ENCODE measurements at regions not wholly inside any gene's neighbourhood (a gene's known extent, or its start where the extent isn't known, plus 50 kb on each side); places are given as distances from the start of the nearest gene placed in this dataset.

DNA sequence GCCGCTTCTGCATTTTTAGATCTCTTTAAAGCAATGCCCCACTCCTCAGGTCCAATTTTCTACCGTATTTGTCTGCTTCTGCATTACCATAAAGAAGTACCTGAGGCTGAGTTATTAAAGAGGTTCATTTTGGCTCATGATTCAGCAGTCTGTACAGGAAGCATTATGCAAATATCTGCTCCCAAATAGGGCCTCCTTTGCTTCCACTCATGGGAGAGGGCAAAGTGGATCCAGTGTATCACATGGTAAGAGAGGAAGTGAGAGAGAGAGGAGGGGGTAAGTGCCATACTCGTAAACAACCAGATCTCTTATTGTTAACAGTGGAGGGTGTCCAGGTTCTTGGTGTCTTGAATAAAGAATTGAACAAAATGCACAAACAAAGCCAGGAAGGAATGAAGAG, 316.1 kb upstream of the SEL1L start:
- DNase-seq: no peak

DNA sequence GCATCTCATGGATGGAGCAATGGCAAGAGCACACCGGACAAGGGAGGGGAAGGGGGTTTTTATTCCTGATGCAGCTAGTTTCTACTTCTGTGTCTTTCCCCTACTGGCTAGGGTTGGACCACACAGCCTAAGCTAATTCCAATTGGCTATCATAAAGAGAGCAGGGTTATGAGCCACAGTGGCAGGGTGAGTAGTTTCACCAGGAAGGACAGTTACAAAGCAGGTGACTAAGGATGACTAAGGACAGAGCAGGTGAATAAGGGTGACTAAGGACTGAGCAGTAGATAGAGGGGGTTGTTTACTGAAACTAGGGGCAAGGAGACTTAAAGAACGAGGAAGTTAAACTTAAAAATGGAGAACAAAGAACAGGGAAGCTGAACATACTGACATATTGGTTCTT, 321.4 kb upstream of the SEL1L start:
- DNase-seq: no peak

DNA sequence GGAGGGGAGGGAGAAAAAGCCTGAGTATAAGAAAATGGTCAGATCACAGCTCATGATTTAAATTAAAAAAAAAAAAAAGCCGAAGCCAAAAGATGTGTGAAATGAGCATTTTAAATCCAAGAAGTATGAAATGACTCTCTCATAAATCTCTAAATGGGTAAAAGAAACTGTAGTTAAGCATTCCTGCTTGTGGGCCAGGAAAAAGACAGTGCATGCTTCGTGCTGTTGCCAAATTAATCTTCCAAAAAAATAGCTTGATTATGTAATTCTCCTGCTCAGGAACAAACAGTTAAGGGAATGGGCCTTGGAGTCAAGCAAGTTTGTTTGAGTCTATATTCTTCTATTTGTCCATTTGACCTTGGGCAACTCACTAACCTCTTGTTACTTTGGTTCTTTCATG, 325.4 kb upstream of the SEL1L start:
- no peak for DNase-seq

DNA sequence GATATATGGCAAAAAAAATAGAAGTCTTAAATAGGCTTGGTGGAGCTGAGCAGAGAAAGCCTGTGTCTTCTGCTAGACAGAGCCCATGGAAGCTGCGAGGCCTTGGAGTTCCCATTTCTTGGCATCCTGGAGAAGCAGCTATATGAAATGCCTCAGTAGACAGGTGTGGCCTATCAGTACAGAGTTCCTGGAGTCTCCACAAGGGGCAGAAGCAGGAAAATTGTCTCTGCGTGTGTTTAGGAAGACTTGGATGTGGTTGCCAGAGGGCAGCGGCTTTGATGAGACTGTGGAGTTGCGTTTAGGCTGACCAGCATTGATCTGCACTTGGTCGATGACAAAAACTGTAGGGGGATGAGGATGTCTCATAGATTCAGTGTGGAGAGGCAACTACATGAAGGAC, 334.5 kb upstream of the SEL1L start:
- DNase-seq: no peak

DNA sequence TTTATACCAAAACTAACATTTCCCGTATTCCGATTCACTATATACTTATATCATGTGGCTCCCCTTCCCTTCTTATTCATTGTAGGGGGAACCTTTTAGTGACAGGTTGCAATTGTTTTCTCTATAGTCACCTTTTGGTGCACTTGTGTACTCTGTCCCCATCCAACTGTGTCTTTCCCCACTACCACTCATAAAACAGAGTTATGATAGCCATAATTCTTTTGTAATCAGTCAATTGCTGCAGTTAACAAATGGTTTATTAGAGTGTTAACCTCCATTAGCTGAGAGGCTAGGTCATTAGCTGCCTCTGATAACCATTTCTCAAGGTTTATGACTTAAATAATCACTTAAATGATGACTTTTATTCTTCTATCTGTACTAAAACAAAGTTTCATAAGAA, 338.1 kb upstream of the SEL1L start:
- no peak for DNase-seq

DNA sequence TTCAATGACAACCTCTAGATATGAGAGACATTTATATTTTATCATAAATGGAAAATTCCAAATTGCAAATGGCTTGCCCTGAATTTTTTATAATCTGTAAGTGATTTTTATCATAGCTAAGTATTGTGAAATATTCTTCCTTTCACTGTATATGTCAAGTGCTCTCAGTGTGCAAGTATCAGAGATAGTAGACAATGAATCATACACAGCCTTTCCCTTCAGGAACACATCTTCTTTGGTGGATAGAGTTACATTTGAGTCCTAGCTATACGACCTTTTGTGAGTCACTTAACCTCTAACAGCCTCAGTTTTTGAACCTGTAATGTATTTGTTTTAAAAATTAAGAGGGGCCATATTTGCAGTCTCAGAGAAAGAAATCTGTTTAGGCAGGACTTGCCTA, 350.7 kb upstream of the SEL1L start:
- DNase-seq: no peak

DNA sequence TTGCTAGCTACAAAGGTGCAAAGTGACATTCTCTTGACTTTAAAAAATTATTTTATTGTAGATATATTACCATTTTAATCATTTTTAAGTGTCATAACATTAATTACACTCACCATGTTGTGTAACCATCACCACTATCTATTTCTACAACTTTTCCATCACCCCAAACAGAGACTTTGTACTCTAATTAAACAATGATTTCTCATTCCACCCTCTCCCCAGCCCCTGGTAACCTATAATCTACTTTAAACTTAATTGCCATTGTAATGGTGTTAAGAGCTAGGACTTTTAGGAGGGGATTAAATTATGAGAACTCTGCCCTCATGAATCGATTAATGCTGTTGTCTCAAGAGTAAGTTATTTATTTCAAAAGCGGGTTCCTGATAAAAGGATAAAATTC, 352.9 kb upstream of the SEL1L start:
- no peak for DNase-seq

DNA sequence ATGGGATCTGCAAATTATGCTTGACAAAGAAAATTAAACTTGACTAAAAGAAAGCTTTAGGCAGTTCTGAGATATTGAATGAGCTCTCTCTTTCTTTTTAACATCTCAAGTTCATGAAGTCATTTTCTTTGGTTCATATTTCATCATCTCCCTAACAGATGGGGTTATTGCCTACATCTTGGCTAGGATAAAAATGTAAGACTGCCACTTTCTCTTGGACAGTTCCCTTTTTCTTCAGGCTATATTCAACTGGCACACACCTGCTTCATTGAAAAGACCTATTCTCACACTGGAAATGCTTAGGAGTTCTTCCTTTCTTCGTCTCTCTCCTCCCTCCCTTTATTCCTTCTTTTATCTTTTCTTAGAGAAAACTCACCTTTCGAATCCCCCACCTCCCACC, 355.9 kb upstream of the SEL1L start:
- DNase-seq: no peak

DNA sequence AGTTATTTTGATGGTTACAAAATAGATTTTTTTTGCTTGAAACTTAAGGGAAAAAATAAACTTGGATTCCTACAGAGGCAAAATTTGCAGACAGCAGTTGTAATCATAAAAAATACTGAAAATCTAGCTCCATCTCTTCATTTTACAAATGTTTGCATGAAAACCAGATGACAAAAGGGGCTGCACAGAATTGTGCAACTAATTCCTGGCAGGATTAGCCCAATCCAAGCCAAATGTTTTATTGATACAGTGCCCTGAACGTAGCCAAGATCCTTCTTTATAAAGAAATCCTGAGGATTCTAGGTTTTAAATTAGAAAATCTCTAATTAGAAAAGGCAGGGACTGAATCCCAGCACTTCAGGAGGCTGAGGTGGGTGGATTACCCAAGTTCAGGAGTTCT, 356.4 kb upstream of the SEL1L start:
- DNase-seq: no peak

DNA sequence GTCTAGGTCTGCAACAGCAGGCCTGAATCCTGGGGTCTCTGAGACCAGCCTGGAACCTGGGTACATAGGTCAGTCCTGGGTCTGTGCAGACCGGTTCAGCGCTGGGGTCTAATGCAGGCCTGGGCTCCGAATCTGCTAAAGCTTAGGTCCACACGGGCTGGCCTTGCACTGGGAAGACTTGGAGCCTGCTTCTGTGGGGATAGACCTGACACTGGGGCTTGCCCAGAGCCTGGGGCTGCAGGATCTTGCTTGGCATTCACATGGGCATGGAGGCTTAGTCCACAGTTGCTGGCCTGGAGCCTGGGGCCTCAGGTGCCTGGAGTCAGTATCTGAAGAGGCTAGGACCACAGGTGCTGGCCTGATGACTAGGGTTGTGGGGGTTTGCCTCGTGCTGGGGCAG, 369.8 kb upstream of the SEL1L start:
- DNase-seq: no peak

DNA sequence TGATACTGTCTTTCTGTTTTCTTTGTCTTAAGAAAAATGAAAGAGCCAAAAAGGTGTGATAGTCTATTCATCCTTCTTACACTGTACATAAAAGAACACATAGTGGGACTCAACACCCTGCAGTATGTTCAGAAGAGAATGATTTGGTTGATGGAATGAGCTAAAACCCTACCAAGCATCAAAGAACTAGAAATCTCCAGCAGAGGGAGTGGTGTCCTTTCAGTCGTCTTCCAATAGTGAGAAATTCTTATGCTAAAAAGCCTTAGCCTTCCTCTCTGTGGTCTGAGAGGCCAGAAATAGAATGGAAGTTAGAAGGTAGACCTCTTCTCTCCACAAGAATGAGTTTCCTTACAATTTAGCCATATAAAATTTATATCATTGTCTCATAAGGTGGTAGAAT, 393.4 kb upstream of the SEL1L start:
- no peak for DNase-seq

DNA sequence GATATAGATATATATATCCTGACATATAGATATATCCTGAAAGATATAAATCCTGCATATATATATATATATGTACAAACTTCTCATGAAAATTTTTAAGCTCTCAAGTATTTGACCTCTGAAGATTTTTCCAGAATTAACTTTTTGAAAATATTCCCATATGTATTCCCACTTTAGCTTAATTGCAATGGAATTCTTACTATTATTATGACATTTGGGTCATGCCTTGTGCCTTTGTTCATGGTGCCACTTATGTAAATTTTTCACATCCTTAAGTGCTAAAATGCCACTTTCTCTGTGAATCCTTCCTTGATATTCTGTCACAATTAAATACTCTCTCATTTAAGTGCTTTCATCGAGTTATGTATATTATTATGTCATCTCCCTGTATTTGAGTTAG, 398.2 kb upstream of the SEL1L start:
- DNase-seq: no peak

DNA sequence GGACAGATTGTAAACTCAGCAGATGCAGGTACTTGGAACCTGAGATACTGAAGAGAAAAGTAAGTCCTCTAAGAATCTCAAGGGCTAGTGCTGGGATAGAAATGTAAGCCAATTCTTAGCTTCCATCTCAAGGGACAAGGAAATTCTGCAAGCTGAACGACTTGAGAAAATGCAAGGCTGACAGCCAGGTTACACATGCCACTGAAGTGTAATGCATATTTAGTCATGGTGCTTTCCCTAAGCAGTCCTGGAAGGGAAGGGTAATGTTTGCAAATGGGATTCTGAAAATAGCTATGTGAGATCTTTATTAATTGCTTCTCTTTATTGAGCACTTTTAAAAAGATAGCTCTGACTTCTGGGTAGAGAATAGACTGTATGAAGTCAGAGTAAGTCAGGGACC, 402.7 kb upstream of the SEL1L start:
- DNase-seq: no peak

DNA sequence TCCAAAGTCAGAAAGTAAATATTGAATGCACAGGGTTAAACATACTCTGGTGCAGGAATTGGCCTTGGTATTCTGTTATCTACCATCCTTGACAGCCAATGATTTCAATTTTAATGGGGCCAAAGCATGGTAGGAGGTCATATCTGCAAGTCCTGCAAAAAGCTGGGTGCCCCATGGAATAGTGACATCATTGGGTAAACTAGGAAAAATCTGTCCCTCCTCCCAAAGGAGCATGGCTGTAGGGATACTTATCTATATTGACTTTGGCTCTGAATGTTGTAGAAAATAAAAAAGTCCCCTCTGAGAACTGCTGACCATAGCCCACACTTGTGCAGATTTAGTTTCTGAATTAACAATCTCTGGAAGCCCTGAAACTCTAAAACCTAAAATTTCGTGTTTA, 403.2 kb upstream of the SEL1L start:
- no peak for DNase-seq

DNA sequence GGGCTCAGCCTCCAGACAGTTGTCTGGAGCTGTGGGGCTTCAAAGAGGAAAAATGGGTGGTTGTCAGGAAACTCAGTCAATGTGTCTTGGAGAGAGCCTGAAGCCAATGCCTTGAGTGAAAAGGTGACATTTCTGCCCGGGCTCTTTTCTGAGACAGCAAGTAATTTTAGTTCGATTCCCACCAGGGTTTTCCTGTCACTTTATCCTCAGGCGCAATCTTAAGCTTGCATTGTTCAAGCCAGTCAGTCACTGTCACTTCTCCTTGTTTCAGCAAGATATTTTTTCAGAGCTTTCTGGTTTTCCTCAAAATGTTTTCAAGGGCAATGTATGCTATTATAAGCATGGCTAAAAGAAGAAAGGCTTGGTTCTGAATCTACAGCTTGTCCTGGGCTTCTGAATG, 404.7 kb upstream of the SEL1L start:
- DNase-seq: no peak

DNA sequence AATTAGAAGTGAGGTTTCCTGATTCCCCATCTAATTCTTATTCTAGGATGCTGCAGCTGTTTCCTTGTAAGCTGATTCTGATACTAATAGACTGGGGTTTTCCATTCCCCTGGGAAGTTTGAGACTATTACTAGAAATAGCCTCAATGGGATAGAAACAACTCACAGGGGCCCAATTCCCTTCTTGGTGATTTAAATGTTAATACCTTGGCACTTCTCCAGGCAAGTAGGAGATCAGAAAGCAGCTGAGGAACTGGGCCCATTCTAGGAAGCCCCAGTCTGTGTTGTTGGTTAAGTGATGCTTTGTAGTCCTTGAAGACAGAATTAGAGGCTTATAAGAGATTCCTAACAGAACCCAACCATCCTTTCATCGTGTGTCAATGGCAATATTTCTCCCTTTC, 407.0 kb upstream of the SEL1L start:
- no peak for DNase-seq

DNA sequence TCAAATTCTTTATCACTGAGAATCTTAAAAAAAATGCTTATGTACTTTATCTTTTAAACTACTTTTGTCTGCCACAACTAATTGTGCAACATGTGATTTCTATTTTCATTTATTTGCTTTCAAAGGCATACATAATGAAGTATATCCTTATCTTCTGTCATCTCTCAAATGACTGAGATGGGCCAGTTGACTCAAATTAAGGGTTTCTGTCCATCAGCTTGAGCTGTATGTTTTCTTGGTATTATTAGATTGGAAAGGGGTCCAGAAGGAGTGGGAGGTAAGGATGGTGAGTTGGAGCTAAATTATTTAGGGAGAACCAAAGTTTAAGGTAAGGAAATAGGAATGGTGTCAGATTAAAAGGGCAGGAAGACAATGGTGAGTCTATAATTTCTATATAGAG, 408.4 kb upstream of the SEL1L start:
- no peak for DNase-seq

DNA sequence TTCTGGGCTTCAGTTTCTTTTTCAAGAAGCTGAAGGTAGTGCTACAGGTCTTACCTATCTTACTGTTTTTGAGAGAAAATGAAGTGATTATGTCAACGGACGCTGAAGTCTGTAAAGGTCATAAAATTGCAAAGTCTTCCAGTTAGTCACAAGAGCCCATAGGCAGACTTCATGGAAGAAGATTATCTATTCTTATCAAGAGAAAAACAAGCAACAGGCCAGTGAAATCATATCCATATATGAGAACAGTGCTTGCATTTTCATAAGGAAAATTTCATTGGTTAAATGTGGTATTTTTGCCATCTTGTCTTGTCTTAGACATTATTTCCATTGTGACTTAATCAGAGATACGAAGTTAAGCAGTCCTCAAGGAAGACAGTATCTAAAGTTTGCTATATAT, 412.7 kb upstream of the SEL1L start:
- DNase-seq: no peak

DNA sequence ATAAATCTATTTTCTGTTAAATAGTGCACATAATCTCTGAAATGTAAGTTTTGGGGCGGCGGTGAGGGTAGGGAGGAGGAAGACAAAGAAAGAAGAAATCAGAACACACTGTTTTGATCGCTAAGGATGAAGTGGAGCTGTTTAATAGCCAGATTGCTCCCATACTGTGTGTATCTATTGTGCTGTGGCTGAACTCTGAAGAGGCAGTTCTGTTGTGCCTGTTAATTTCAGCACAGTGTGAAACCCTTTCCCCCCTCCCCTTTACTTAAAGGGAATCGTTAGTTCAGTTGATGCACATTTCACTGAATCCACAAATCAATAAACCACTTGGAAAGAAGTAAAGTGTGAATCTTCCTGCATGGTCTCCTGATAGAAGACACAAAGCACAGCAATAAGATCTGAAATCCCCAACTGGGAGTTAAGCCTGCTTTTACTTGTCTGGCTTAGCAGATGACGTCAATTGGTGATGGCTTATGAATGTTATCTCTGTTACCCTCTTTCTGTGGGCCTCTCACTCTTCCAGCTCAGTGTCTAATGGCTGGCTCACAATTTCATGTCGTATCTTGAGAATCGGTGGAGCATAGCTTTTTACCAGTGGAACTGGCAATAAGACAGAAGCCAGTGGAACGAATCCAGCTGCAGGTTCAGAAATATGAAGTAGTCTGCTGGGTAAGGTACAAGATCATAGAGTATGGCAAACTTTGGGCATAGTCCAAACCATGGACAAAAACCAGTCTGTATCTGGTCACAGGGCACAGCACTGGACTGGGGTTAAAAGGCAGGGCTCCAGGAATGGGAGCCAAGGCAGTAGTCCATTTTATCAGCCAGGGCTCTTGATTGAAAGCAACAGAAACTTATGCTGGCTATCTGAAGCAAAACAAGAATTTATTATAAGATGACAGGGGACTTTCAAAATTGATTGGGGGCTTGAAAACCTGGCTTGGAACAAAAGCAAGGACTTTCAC, 413.5 kb upstream of the SEL1L start:
- DNase-seq: no peak

DNA sequence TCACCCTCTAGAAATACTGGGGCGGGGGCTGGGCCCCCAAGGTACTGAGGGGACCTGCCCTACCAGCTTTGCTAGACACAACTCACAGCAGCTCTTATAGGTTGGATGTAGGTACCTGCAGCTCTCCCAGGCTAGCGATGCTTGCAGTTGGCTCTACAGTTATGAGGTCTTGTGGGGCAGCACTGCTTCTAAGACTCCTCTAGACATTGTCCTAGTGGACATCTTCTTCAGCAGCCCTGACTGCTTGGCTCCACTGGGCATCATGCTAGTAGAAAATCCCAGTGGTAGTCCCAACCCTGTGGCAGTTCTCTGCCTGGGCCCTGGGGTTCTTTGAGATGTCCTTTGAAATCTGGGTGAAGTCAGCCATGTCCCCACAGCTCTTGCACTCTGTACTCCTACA, 419.3 kb upstream of the SEL1L start:
- no peak for DNase-seq

DNA sequence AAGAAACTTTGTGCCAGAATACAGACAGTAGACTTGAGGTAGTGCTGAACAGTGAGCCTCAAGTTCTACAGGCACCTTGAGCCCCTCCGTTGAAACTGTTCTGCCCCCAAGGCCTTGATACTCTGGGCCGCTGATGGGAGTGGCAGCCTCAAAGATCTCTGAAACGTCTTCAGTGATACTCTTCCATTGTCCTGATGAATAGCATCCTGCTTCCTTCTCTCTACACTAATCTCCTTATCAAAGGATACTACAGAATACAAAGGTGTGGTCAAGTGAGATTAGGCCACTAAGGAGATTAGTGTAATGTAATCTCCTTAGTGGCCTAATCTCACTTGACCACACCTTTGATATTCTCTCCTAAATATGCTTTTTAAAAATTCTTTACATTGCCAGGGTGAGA, 419.8 kb upstream of the SEL1L start:
- no peak for DNase-seq

DNA sequence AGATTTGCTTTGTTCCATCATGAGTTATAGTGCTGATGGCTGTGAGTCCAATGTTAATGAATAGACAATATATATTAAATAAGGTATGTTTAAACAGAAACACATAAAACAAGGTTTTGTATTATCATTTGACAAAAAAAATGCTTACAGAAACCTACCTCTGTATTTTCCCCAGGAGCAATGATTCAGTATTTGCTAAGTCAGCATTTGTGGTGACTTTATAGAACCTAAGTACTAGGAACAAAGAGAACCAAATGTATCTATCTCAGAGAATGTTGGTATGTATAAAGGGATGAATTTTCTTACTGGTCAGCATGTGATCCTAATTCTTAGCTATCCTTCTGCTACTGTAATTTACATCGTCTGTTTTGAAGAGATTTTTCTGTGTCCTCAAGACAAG, 421.5 kb upstream of the SEL1L start:
- no peak for DNase-seq

DNA sequence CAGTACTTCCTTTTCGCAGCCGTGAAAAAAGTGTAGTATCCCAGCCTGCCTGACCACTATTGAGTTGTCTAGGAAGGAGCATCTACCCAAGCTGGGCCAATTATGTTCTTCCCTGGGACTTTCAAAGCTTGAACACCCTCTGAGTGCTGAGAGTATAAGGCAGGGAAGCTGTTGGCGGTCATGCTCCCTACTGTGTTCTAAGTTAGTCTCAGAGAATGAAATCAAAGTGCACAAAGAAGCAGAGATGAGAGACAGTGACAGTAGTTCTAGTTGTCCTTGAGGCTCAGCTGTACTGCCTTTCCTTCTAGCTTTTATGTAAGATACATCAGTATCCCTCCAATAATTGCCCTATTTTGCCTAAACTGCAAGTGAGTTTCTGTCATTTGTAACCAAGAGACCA, 427.1 kb upstream of the SEL1L start:
- no peak for DNase-seq

DNA sequence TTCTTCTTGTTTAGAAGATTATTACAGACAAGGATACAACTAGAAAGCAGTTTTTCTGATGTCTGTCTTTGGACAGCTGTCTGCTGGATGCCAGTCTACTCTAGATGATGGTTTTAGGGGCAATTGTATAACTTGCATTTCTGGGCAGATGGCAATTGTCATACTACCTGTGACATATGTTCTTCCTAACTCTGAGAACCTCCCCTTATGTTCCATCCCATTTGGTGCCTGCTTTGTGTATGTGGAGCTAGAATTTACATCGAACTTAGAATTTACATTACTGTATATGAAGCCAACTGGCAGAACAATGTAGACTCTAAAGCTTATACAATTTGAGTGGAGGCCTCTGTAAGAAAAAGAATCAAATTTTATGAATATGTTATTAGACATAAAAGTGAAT, 430.2 kb upstream of the SEL1L start:
- no peak for DNase-seq

DNA sequence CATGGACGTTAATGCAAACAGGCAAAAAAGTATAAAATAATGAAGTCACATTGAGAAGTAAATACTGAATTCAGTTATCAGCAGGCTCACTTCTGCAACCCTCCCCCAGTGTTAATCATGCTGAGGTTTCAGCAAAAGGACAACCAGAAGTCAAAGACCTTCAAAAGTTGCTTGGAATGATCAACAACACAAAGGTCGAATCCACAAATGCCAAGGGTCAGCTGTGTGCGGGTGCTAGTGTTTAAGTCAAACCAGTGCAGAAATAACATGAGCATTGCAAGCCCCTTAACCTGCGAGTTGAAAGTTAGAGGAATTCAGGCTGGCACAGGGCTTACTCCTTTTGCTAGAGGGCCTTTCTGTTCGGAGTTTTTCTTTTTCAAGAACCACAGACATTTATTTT, 436.7 kb upstream of the SEL1L start:
- DNase-seq: no peak
